PC-3 (cell line): ENCODE measurements at regions not wholly inside any gene's neighbourhood (a gene's known extent, or its start where the extent isn't known, plus 50 kb on each side); places are given as distances from the start of the nearest gene placed in this dataset.

ENCODE experiments used
- ATAC-seq: fragments of 200-7000 bp; cut with Tn5 transposase; 2 replicates; pipeline ENCODE4 v1.9.1; 2020; ENCODE audit warnings: mild to moderate bottlenecking, moderate library complexity
- BruUV-seq: library from RNA; stranded (reverse); fragments of 400-500 nt; replicated peaks from 2 replicates; lab custom pipeline; 2021; lab: Mats Ljungman, UMichigan
- CTCF ChIA-PET: fragments of 300-600 bp; sonication (Branson Sonifier 250); formaldehyde crosslinking; loops from one replicate; lab custom pipeline; 2022; ENCODE audit warnings: antibody characterized with exemption; lab: Charles Lee
- POLR2A ChIA-PET: fragments of 300-600 bp; sonication (Branson Sonifier 250); formaldehyde crosslinking; loops from one replicate; lab custom pipeline; 2022; ENCODE audit warnings: antibody characterized with exemption; ENCODE audit not compliant: unreplicated experiment; lab: Charles Lee
- DNase-seq: peaks from one replicate; pipeline ENCODE4 v3.0.0-alpha.2; 2015
- H2AFZ ChIP-seq: fragments of 300-600 bp; sonication (generic); 2 replicates; pipeline ENCODE4 v1.6.0; 2016; ENCODE audit warnings: antibody characterized with exemption, low read length
- H3F3A ChIP-seq: fragments of 300-600 bp; sonication (generic); one replicate; pipeline ENCODE4 v1.6.0; 2017; ENCODE audit warnings: antibody characterized with exemption, low read length, control low read depth, mild to moderate bottlenecking; ENCODE audit not compliant: unreplicated experiment
- H3K27ac ChIP-seq: fragments of 300-600 bp; sonication (generic); 2 replicates; pipeline ENCODE4 v1.5.1; 2016; ENCODE audit warnings: mild to moderate bottlenecking, low read length
- H3K27me3 ChIP-seq: fragments of 300-600 bp; sonication (generic); 2 replicates; pipeline ENCODE4 v1.6.1; 2016; ENCODE audit warnings: low read length, mixed read lengths
- H3K36me3 ChIP-seq: fragments of 300-600 bp; sonication (generic); 2 replicates; pipeline ENCODE4 v1.6.1; 2016; ENCODE audit warnings: low read depth, mixed run types, low read length, mixed read lengths
- H3K4me1 ChIP-seq: fragments of 300-600 bp; sonication (generic); 2 replicates; pipeline ENCODE4 v1.5.1; 2016; ENCODE audit warnings: low read length; ENCODE audit not compliant: insufficient read depth
- H3K4me2 ChIP-seq: fragments of 300-600 bp; sonication (generic); 2 replicates; pipeline ENCODE4 v1.6.0; 2016; ENCODE audit warnings: low read length
- H3K4me3 ChIP-seq: fragments of 300-600 bp; sonication (generic); 2 replicates; pipeline ENCODE4 v1.5.1; 2016; ENCODE audit warnings: mild to moderate bottlenecking, low read length, mixed read lengths
- H3K79me2 ChIP-seq: fragments of 300-600 bp; sonication (generic); 2 replicates; pipeline ENCODE4 v1.6.1; 2017; ENCODE audit warnings: low read length, mixed read lengths
- H3K9ac ChIP-seq: fragments of 300-600 bp; sonication (generic); 2 replicates; pipeline ENCODE4 v1.6.0; 2016; ENCODE audit warnings: mild to moderate bottlenecking, low read length
- H3K9me2 ChIP-seq: fragments of 300-600 bp; sonication (generic); replicated peaks from 2 replicates; pipeline ENCODE4 v1.6.1; 2016; ENCODE audit warnings: mixed run types, low read length, mixed read lengths
- H3K9me3 ChIP-seq: fragments of 300-600 bp; sonication (generic); 2 replicates; pipeline ENCODE4 v1.6.1; 2016; ENCODE audit warnings: low read length, mixed read lengths
- H4K20me1 ChIP-seq: fragments of 300-600 bp; sonication (generic); 2 replicates; pipeline ENCODE4 v1.6.1; 2016; ENCODE audit warnings: low read length, mixed read lengths
- EZH2 ChIP-seq: fragments of 300-600 bp; sonication (generic); IDR thresholded peaks from one replicate; pipeline ENCODE4 v1.6.1; 2017; ENCODE audit warnings: antibody characterized with exemption, mild to moderate bottlenecking, low read length; ENCODE audit not compliant: unreplicated experiment
- EZH2phosphoT487 ChIP-seq: fragments of 300-600 bp; sonication (generic); IDR thresholded peaks from 2 replicates; pipeline ENCODE4 v1.6.1; 2018; ENCODE audit warnings: mild to moderate bottlenecking, antibody characterized with exemption, low read length, borderline replicate concordance
- intact Hi-C: fragments of 100-400 bp; cut with micrococcal nuclease; formaldehyde crosslinking; loops from 2 replicates; pipeline ENCODE4 v1.9.0; 2023
- TF ChIP-seq, protein P1 (sequence below): fragments of 300-600 bp; sonication (generic); conservative IDR thresholded peaks from 2 replicates; pipeline ENCODE4 v1.5.1; 2017; ENCODE audit warnings: antibody characterized with exemption, low read depth, mild to moderate bottlenecking, low read length

DNA sequence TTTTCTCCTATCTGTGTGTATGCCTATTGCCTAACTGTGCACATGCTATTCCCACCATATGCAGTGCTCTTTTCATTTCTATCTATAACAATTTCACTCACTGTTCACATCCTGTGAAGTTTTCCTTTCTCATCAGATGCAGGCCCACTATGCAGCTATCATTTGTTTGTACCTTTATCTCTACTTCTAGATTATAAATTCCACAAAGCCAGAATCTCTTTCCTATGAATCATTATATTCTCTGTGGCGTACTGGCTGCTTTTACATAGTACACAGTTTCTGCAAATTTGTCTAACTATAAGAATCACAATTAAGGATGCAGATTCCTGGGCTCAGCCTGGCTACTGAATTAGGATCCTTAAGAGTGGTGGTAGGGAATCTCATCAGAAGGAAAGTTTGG is 600.8 kb upstream of the ARRDC3 start:
- Histone ChIP-seq H3F3A (no peaks in the 10 kb centered on the region), H3K79me2 (no peaks in the 10 kb centered on the region), H3K4me2 (no peak overlapping the region), H3K27me3 (no peaks in the 10 kb centered on the region), H3K4me3 (no peak overlapping the region), H3K9ac (no peak overlapping the region), H4K20me1 (no peaks in the 10 kb centered on the region), H3K36me3 (no peaks in the 10 kb centered on the region), H3K4me1 (no peaks in the 10 kb centered on the region), H2AFZ (no peak overlapping the region), H3K9me3 (no peaks in the 10 kb centered on the region), H3K9me2 (no peaks in the 10 kb centered on the region), H3K27ac (no peak overlapping the region)
- ATAC-seq, result no peak
- POLR2A ChIA-PET, result no interaction called here
- CTCF ChIA-PET, result no interaction called here
- TF ChIP-seq, protein P1, sequence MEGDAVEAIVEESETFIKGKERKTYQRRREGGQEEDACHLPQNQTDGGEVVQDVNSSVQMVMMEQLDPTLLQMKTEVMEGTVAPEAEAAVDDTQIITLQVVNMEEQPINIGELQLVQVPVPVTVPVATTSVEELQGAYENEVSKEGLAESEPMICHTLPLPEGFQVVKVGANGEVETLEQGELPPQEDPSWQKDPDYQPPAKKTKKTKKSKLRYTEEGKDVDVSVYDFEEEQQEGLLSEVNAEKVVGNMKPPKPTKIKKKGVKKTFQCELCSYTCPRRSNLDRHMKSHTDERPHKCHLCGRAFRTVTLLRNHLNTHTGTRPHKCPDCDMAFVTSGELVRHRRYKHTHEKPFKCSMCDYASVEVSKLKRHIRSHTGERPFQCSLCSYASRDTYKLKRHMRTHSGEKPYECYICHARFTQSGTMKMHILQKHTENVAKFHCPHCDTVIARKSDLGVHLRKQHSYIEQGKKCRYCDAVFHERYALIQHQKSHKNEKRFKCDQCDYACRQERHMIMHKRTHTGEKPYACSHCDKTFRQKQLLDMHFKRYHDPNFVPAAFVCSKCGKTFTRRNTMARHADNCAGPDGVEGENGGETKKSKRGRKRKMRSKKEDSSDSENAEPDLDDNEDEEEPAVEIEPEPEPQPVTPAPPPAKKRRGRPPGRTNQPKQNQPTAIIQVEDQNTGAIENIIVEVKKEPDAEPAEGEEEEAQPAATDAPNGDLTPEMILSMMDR, result no peak
- no peak for TF ChIP-seq EZH2
- intact Hi-C loops, result no loop called here
- no peak for DNase-seq
- no TSS peak for BruUV-seq

DNA sequence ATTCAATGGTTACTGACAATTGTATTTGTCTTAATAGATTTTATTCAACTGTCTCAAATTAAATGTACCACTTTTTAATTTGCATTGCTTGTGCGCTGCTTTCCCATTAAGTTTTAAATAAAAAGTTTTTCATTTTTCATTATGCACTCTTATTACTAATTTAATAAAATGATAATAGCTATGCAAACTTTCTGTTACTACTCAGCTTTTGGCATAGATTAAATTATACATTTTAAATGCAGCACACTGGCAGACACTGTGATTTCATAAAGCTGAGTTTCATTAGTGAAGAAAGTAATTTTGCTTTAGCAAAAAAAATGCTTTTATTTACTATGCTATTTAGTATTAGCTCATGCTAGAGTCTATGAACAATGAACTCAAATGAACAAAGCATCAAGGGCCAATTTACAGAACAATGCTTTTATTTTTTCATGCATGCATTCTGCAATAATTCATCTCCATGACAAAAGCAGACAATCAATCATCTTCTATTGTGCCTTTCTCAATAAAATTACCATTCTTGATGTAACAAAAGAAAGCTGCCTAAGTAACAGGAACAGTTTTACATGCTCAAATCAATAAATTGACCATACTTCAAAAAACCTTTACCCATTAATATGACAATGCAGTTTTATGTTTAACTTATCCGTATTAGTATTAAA is 595.2 kb upstream of the ARRDC3 start:
- DNase-seq, result no peak
- intact Hi-C loops, result no loop called here
- Histone ChIP-seq H3K36me3 (no peaks in the 10 kb centered on the region), H3F3A (no peaks in the 10 kb centered on the region), H3K79me2 (no peaks in the 10 kb centered on the region), H3K9ac (no peak overlapping the region), H3K4me2 (no peak overlapping the region), H4K20me1 (no peaks in the 10 kb centered on the region), H3K4me3 (no peak overlapping the region), H3K27ac (no peak overlapping the region), H3K9me2 (no peaks in the 10 kb centered on the region), H3K9me3 (no peaks in the 10 kb centered on the region), H3K4me1 (no peaks in the 10 kb centered on the region), H2AFZ (no peak overlapping the region), H3K27me3 (peaks cover 17% of the 10 kb centered on the region)
- TF ChIP-seq EZH2 (no peak), EZH2phosphoT487 (no peak)
- TF ChIP-seq, protein P1, result no peak
- no TSS peak for BruUV-seq
- ChIA-PET CTCF (no interaction called here), POLR2A (no interaction called here)
- ATAC-seq, result no peak

DNA sequence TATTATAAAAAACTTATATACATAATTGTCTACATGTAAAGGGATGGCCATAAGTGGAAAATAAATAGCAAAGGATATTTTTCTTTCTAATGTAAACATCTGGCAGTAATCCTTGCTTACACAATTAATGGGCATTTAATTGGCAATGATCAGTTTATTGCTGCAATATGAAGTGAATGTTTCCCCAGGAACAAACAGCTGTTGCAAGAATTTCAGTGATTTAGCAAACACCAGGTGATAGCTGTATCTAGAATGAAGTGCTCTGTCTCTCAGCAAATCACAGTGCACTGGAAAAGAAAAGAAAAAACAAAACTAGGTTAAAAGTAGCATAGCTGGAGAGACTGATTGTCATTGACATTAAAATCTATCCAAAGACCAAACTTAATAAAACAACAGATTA is 594.5 kb upstream of the ARRDC3 start:
- H3K9ac ChIP-seq, result no peak overlapping the region
- no peaks in the 10 kb centered on the region for H3K9me2 ChIP-seq
- H3K27me3 ChIP-seq, result peaks cover 17% of the 10 kb centered on the region
- no peak overlapping the region for H3K4me3 ChIP-seq
- ChIA-PET CTCF (no interaction called here), POLR2A (no interaction called here)
- no peak overlapping the region for H3K4me2 ChIP-seq
- TF ChIP-seq EZH2 (no peak), EZH2phosphoT487 (no peak)
- TF ChIP-seq, protein P1, result no peak
- DNase-seq, result no peak
- no peak overlapping the region for H3K27ac ChIP-seq
- H3F3A ChIP-seq, result no peaks in the 10 kb centered on the region
- H3K9me3 ChIP-seq, result no peaks in the 10 kb centered on the region
- H2AFZ ChIP-seq, result no peak overlapping the region
- ATAC-seq, result no peak
- no peaks in the 10 kb centered on the region for H3K4me1 ChIP-seq
- H3K79me2 ChIP-seq, result no peaks in the 10 kb centered on the region
- BruUV-seq, result no TSS peak
- no peaks in the 10 kb centered on the region for H4K20me1 ChIP-seq
- intact Hi-C loops, result no loop called here
- H3K36me3 ChIP-seq, result no peaks in the 10 kb centered on the region
